B cell (primary cell): ENCODE measurements at regions not wholly inside any gene's neighbourhood (a gene's known extent, or its start where the extent isn't known, plus 50 kb on each side); places are given as distances from the start of the nearest gene placed in this dataset.

Source experiments
- ATAC-seq: fragments of 200-7000 bp; cut with Tn5 transposase; one replicate; pipeline ENCODE4 v1.10.0; 2021; ENCODE audit warnings: low read depth, mild to moderate bottlenecking, moderate number of reproducible peaks, moderate library complexity
- CTCF ChIA-PET: fragments of 350-600 bp; sonication (Branson Sonifier 250); formaldehyde crosslinking; loops from one replicate; lab custom pipeline; 2021; ENCODE audit warnings: antibody characterized with exemption, inconsistent platforms; lab: Charles Lee
- POLR2A ChIA-PET: fragments of 350-600 bp; sonication (Branson Sonifier 250); formaldehyde crosslinking; loops from one replicate; lab custom pipeline; 2021; ENCODE audit warnings: antibody characterized with exemption; lab: Charles Lee
- DNase-seq: peaks from one replicate; pipeline ENCODE4 v3.0.0; 2013
- H2AFZ ChIP-seq: 2 replicates; pipeline ENCODE4 v1.6.1; 2012; ENCODE audit warnings: mild to moderate bottlenecking, low read depth, low read length; ENCODE audit not compliant: insufficient read depth, poor library complexity, severe bottlenecking
- H3K27ac ChIP-seq, 2 donors: 1 replicate in 1 of 2; 2 replicates in 1 of 2; pipeline ENCODE4 v1.5.1; 2012 to 2013; ENCODE audit warnings: low read length in 2 of 2, mild to moderate bottlenecking in 2 of 2, moderate library complexity in 1 of 2
- H3K27me3 ChIP-seq, 4 experiments: fragments of 200-600 bp in 1 of 4; sonication (generic) in 1 of 4; replicated peaks in 1 of 4; 1 replicate in 2 of 4; 2 replicates in 2 of 4; pipeline versions ENCODE4 v1.6.1 to v1.7.0; 2013 to 2016; ENCODE audit warnings: low read length in 3 of 4, mild to moderate bottlenecking in 2 of 4, mixed read lengths in 1 of 4, moderate library complexity in 1 of 4; ENCODE audit not compliant: insufficient read depth in 4 of 4, control insufficient read depth in 3 of 4; ENCODE audit errors: control extremely low read depth in 1 of 4
- H3K36me3 ChIP-seq, 2 experiments: replicated peaks in 1 of 2; 1 replicate in 1 of 2; 2 replicates in 1 of 2; pipeline versions ENCODE4 v1.6.1 to v1.7.1; 2013; ENCODE audit warnings: low read length in 1 of 2; ENCODE audit not compliant: insufficient read depth in 2 of 2, control insufficient read depth in 1 of 2; ENCODE audit errors: control extremely low read depth in 1 of 2, extremely low read depth in 1 of 2
- H3K4me1 ChIP-seq, 2 donors: fragments of 200-600 bp in 1 of 2; sonication (generic) in 1 of 2; 1 replicate in 1 of 2; 2 replicates in 1 of 2; pipeline versions ENCODE4 v1.5.1 to v1.6.1; 2013 to 2017; ENCODE audit warnings: low read length in 2 of 2; ENCODE audit not compliant: control insufficient read depth in 2 of 2, insufficient read depth in 2 of 2
- H3K4me2 ChIP-seq: replicated peaks from 2 replicates; pipeline ENCODE3; 2012; ENCODE audit warnings: mild to moderate bottlenecking, low read depth, low read length; ENCODE audit not compliant: poor library complexity, severe bottlenecking
- H3K4me3 ChIP-seq, 5 experiments: fragments of 200-600 bp in 1 of 5; sonication (generic) in 1 of 5; 1 replicate in 3 of 5; 2 replicates in 2 of 5; pipeline versions ENCODE4 v1.5.1 to v1.7.0; 2011 to 2016; ENCODE audit warnings: low read length in 4 of 5, mild to moderate bottlenecking in 4 of 5, low read depth in 2 of 5, control low read depth in 1 of 5, moderate library complexity in 1 of 5; ENCODE audit not compliant: insufficient read depth in 1 of 5; ENCODE audit errors: control extremely low read depth in 1 of 5, extremely low read depth in 1 of 5
- H3K79me2 ChIP-seq: fragments of 200-600 bp; sonication (generic); one replicate; pipeline ENCODE4 v1.6.0; 2016; ENCODE audit warnings: low read length; ENCODE audit not compliant: control insufficient read depth, insufficient read depth
- H3K9ac ChIP-seq: fragments of 200-600 bp; sonication (generic); 2 replicates; pipeline ENCODE4 v1.6.1; 2017; ENCODE audit warnings: mild to moderate bottlenecking, low read length, moderate library complexity
- H3K9me3 ChIP-seq, 3 donors: one replicate each; pipeline versions ENCODE4 v1.6.1 to v1.7.1; 2013; ENCODE audit warnings: low read length in 2 of 3; ENCODE audit not compliant: control insufficient read depth in 2 of 3, insufficient read depth in 1 of 3; ENCODE audit errors: control extremely low read depth in 1 of 3
- H4K20me1 ChIP-seq: 2 replicates; pipeline ENCODE4 v1.6.0; 2012; ENCODE audit warnings: mild to moderate bottlenecking, low read length; ENCODE audit not compliant: insufficient read depth, control insufficient read depth, poor library complexity, severe bottlenecking
- H3K27ac Mint-ChIP-seq: one replicate; pipeline ENCODE4 v1.8.0; 2021; ENCODE audit warnings: mixed read lengths
- H3K27me3 Mint-ChIP-seq: one replicate; pipeline ENCODE4 v1.8.0; 2021; ENCODE audit warnings: mixed read lengths
- H3K4me1 Mint-ChIP-seq: one replicate; pipeline ENCODE4 v1.8.0; 2021; ENCODE audit warnings: mixed read lengths
- H3K4me3 Mint-ChIP-seq: one replicate; pipeline ENCODE4 v1.8.0; 2021; ENCODE audit warnings: mixed read lengths
- H3K9me3 Mint-ChIP-seq: one replicate; pipeline ENCODE4 v1.8.0; 2022; ENCODE audit warnings: mixed read lengths; ENCODE audit not compliant: insufficient read depth
- CTCF ChIP-seq: fragments of 200-600 bp; IDR thresholded peaks from one replicate; pipeline ENCODE4 v1.8.0; 2022; ENCODE audit warnings: antibody characterized with exemption, mild to moderate bottlenecking
- EZH2 ChIP-seq: IDR thresholded peaks from 2 replicates; pipeline ENCODE4 v1.6.1; 2012; ENCODE audit warnings: borderline replicate concordance, low read depth, mild to moderate bottlenecking, moderate library complexity, low read length; ENCODE audit not compliant: insufficient read depth, poor library complexity, severe bottlenecking
- whole genome bisulfite sequencing: methylation state at CpG from one replicate; pipeline ENCODE4 v1.1.5; 2013; ENCODE audit warnings: missing lambda C conversion rate; ENCODE audit not compliant: insufficient coverage; 5-methylcytosine and 5-hydroxymethylcytosine counted together
- intact Hi-C: fragments of 100-400 bp; cut with micrococcal nuclease; formaldehyde crosslinking; loops from one replicate; pipeline ENCODE4 v1.10.0; 2022

- Histone ChIP-seq H3K79me2 (no peaks in the 10 kb centered on the region), H2AFZ (no peak overlapping the region)
Observed at GRCh38 chr3:72338082-72338941, 509.9 kb downstream of the SHQ1 start.

More at GRCh38 chr3:72338082-72338941, 509.9 kb downstream of the SHQ1 start:
- intact Hi-C loops = no loop called here
- H3K27ac ChIP-seq = no peak overlapping the region
- CTCF ChIA-PET = no interaction called here
- no peak for DNase-seq
- H3K4me2 ChIP-seq = no peak overlapping the region
- no peaks in the 10 kb centered on the region for H3K4me1 Mint-ChIP-seq
- no peak for TF ChIP-seq CTCF
- no peak for TF ChIP-seq EZH2
- H3K9ac ChIP-seq = no peak overlapping the region
- H3K27ac Mint-ChIP-seq = no peak overlapping the region
- POLR2A ChIA-PET = no interaction called here
- peaks cover 6% of the 10 kb centered on the region for H3K27me3 Mint-ChIP-seq
- H3K4me3 ChIP-seq = no peak overlapping the region
- peaks cover 0 to 4% (median 1%) of the 10 kb centered on the region in 4 experiments for H3K27me3 ChIP-seq
- no peaks in the 10 kb centered on the region for H4K20me1 ChIP-seq
- H3K9me3 ChIP-seq = no peaks in the 10 kb centered on the region
- WGBS = 94% methylated on average over 8 of the region's 8 CpGs
- no peaks in the 10 kb centered on the region for H3K9me3 Mint-ChIP-seq
- H3K36me3 ChIP-seq = no peaks in the 10 kb centered on the region
- peaks cover 5 to 7% of the 10 kb centered on the region in 2 donors for H3K4me1 ChIP-seq
- H3K4me3 Mint-ChIP-seq = no peak overlapping the region
- no peak for ATAC-seq
